ENCODE measurements at regions not wholly inside any gene's neighbourhood (a gene's known extent, or its start where the extent isn't known, plus 50 kb on each side); places are given as distances from the start of the nearest gene placed in this dataset.

GRCh38 chr5:174843263-174844250 lies 119.2 kb downstream of the MSX2 start (continued):
- TF ChIP-seq MAZ (IDR thresholded peaks at IDR 0.05; ENCODE audit: borderline replicate concordance, low read depth, low read length) = no peak
- TF ChIP-seq MAFK (IDR thresholded peaks at IDR 0.05; ENCODE audit: low read depth, low read length) = no peak

GRCh38 chr5:174840435-174840834 lies 116.1 kb downstream of the MSX2 start:
- DNase-seq = no peak
- no peak overlapping the region for H4K91ac ChIP-seq (ENCODE audit: insufficient read depth, low read depth, low read length)
- dilution Hi-C loops (cut with HindIII; ENCODE audit: low sequenced_read_pairs, unreplicated experiment) = no loop called here

More at GRCh38 chr5:174840435-174840834, 116.1 kb downstream of the MSX2 start:
- intact Hi-C loops (cut with micrococcal nuclease) = no loop called here
- Histone ChIP-seq H4K20me1 (ENCODE audit: insufficient read depth, low read length) (no peaks in the 10 kb centered on the region), H4K5ac (ENCODE audit: low read depth, low read length) (no peak overlapping the region), H2AFZ (replicated peaks; ENCODE audit: low read length, poor library complexity) (no peak overlapping the region), H2AK5ac (ENCODE audit: low read depth, low read length) (no peak overlapping the region), H2BK5ac (ENCODE audit: low read depth, low read length, poor library complexity, severe bottlenecking) (no peak overlapping the region), H4K8ac (ENCODE audit: low read depth in 2 of 2, low read length in 2 of 2) (no peak overlapping the region), H3K9me3 (ENCODE audit: control insufficient read depth, insufficient read depth, low read length) (peaks cover 4% of the 10 kb centered on the region), H2AK9ac (replicated peaks; ENCODE audit: low read depth, low read length, poor library complexity) (no peak overlapping the region), H3K56ac (ENCODE audit: extremely low read depth, insufficient read depth, low read length) (no peak overlapping the region), H3K18ac (ENCODE audit: low read depth, low read length) (no peak overlapping the region), H3K27ac (ENCODE audit: insufficient read depth, low read length) (no peak overlapping the region), H2BK120ac (ENCODE audit: low read depth, low read length) (no peak overlapping the region), H3K4me1 (ENCODE audit: control insufficient read depth, insufficient read depth, low read length) (no peaks in the 10 kb centered on the region), H3K4me3 (ENCODE audit: insufficient read depth, low read depth, low read length) (no peak overlapping the region), H3K4ac (ENCODE audit: low read depth, low read length) (no peak overlapping the region), H2BK15ac (ENCODE audit: low read depth, low read length) (no peak overlapping the region), H3K9me1 (ENCODE audit: insufficient read depth, low read length) (no peaks in the 10 kb centered on the region), H3K23ac (ENCODE audit: low read depth, low read length) (no peak overlapping the region), H3K36me3 (ENCODE audit: control insufficient read depth, insufficient read depth, low read length) (no peaks in the 10 kb centered on the region), H3K4me2 (ENCODE audit: low read depth, low read length) (no peak overlapping the region), H2BK20ac (ENCODE audit: low read depth, low read length) (no peak overlapping the region), H3K27me3 (ENCODE audit: control insufficient read depth, insufficient read depth, low read length) (no peaks in the 10 kb centered on the region; the same call in 1 of the 2 replicates), H3K79me1 (ENCODE audit: low read depth in 1 of 2, low read length in 2 of 2) (no peaks in the 10 kb centered on the region), H3K14ac (replicated peaks; ENCODE audit: low read depth, low read length) (no peak overlapping the region), H3K9ac (ENCODE audit: low read depth, low read length) (no peak overlapping the region)
- no peak for TF ChIP-seq MAFK (IDR thresholded peaks at IDR 0.05; ENCODE audit: low read depth, low read length)
- no peak for TF ChIP-seq RCOR1 (IDR thresholded peaks at IDR 0.05; ENCODE audit: insufficient replicate concordance, low read length)
- no peak for TF ChIP-seq NFE2L2 (IDR thresholded peaks at IDR 0.05; ENCODE audit: low read depth, low read length)
- TF ChIP-seq MAZ (IDR thresholded peaks at IDR 0.05; ENCODE audit: borderline replicate concordance, low read depth, low read length) = no peak
- no peak for TF ChIP-seq RFX5 (IDR thresholded peaks at IDR 0.05; ENCODE audit: low read depth, low read length)
- no peak for TF ChIP-seq CEBPB (IDR thresholded peaks at IDR 0.05; ENCODE audit: low read depth, low read length)
- TF ChIP-seq POLR2A (IDR thresholded peaks at IDR 0.05; ENCODE audit: low read depth, low read length) = no peak
- no peak for TF ChIP-seq BHLHE40 (IDR thresholded peaks at IDR 0.05; ENCODE audit: low read depth, low read length)
- no peak for TF ChIP-seq USF2 (IDR thresholded peaks at IDR 0.05; ENCODE audit: low read depth, low read length)
- no peak for TF ChIP-seq ELK1 (IDR thresholded peaks at IDR 0.05; ENCODE audit: borderline replicate concordance, low read depth, low read length)
- TF ChIP-seq CTCF (conservative IDR thresholded peaks at IDR 0.05; ENCODE audit: low read depth, low read length) = no peak
- no peak for TF ChIP-seq MXI1 (IDR thresholded peaks at IDR 0.05; ENCODE audit: borderline replicate concordance, low read depth, low read length)
- POLR2A ChIA-PET (ENCODE audit: unreplicated experiment) = no interaction called here
- no TSS peak for BruUV-seq (replicated peaks)
- CTCF ChIA-PET = no interaction called here
- ATAC-seq (ENCODE audit: low read depth) = no peak
- 67% methylated on average over 1 of the region's 5 CpGs; no CpG with 5 or more reads in 1 of the 2 experiments for WGBS, 2 experiments (ENCODE audit: extremely low coverage in 2 of 2, insufficient read length in 1 of 2)
- in situ Hi-C loops (cut with MboI; ENCODE audit: low sequenced_read_pairs) = no loop called here
